WI38 (cell line): ENCODE measurements at regions not wholly inside any gene's neighbourhood (a gene's known extent, or its start where the extent isn't known, plus 50 kb on each side); places are given as distances from the start of the nearest gene placed in this dataset.

Experiments
- H3K4me3 ChIP-seq: 2 replicates; pipeline ENCODE4 v1.5.1; 2011; ENCODE audit warnings: low read depth, mild to moderate bottlenecking, control low read depth, low read length
- TF ChIP-seq, protein P1 (sequence below): IDR thresholded peaks from 2 replicates; pipeline ENCODE4 v1.5.1; 2012; ENCODE audit warnings: low read depth, mild to moderate bottlenecking, control low read depth, low read length

DNA sequence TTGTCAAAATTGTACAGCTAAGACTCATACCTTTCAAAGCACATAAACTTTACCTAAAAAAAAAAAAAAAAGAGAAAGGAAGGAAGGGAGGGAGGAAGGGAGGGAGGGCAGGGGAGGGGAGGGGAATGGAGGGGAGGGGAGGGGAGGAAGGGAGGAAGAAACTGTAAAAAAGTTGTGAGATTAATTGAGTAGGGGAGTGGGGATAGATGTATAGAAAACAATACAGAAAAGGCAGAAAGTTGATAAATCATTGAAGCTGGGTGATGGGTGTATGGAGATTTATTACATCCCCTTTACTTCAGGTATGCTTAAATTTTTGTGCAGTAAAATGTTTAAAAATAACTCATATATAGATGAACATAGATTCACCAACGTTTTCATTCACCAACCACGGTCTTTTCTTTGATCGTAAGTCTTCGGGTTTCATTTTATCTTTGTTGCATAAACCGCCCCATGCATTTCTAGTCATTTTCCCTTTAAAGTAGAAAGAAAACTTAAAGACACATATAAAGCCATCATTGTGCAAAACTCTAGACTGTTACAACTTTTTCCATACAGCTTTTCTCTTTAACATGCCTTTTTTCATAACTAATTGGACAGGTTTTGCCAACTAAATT is 191.2 kb upstream of the KRR1 start:
- no peak overlapping the region for H3K4me3 ChIP-seq
- TF ChIP-seq, protein P1, sequence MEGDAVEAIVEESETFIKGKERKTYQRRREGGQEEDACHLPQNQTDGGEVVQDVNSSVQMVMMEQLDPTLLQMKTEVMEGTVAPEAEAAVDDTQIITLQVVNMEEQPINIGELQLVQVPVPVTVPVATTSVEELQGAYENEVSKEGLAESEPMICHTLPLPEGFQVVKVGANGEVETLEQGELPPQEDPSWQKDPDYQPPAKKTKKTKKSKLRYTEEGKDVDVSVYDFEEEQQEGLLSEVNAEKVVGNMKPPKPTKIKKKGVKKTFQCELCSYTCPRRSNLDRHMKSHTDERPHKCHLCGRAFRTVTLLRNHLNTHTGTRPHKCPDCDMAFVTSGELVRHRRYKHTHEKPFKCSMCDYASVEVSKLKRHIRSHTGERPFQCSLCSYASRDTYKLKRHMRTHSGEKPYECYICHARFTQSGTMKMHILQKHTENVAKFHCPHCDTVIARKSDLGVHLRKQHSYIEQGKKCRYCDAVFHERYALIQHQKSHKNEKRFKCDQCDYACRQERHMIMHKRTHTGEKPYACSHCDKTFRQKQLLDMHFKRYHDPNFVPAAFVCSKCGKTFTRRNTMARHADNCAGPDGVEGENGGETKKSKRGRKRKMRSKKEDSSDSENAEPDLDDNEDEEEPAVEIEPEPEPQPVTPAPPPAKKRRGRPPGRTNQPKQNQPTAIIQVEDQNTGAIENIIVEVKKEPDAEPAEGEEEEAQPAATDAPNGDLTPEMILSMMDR, result no peak

DNA sequence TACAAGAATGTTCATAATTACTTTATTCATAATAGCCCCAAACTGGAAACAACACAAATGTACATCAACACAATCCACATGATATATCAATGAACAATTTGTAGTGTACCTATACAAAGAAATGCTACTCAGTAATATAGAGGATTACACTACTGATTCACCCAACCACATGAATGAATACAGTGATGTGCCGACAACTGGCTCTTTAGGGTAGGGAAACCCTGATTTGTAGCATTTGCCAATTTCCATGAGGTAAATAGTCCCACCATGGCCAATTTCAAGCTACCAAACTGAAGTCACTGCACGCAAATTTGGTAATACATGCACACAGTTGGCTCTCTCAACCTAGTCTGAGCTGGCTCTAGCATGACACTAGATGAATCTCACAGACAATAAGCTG is 190.4 kb upstream of the KRR1 start:
- TF ChIP-seq, protein P1, result no peak
- no peak overlapping the region for H3K4me3 ChIP-seq

DNA sequence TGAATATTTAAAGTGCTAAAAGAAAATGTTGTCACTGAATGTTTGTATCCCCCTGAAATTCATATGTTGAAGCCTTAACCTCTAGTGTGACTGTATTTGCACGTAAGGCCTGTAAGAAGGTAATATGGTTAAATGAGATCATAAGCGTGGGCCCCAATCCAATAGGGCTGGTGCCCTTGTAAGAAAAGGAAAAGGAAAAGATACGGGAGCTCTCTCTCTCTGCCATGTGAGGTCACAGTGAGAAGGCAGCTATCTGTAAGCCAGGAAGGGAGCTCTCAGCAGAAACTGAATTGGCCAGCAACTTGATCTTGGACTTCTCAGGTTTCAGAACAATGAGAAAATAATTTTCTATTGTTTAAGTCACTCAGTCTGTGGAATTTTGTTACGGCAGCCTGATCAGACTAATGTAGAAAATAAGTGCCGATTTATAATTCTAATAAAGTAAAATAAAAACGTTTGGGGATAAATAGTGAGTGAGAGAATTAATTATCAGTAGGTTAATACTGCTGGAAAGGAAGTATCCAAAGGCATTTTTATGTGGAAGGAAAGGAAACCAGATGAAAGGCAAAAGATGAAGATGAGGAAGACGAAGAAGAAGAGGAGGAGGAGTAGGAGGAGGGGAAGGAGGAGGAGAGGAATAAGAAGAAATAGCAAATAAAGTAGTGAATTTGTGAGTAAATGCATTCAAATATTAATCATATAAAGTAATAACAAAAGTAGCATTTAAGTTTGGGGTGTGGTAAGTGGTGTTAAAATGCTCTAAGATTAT is 188.5 kb upstream of the KRR1 start:
- no peak overlapping the region for H3K4me3 ChIP-seq
- TF ChIP-seq, protein P1, result no peak

DNA sequence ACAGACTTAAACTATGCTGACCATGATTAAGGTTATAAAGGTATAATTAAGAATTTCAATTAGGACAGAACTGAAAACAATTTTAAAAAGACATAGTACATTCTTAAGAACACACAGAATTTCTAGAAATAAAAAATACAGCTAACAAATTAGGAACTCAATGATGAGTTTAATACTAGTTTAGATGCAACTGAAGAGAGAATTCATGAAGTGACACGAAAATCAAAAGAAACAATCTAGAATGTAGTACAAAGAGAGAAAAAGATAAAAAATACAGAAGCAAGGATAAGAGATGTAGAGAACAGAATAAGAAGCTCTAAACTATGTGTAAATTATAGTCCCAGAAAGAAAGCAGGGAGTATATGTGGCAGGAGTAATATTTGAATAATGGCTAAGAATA is 187.8 kb upstream of the KRR1 start:
- TF ChIP-seq, protein P1, result no peak
- H3K4me3 ChIP-seq, result no peak overlapping the region

DNA sequence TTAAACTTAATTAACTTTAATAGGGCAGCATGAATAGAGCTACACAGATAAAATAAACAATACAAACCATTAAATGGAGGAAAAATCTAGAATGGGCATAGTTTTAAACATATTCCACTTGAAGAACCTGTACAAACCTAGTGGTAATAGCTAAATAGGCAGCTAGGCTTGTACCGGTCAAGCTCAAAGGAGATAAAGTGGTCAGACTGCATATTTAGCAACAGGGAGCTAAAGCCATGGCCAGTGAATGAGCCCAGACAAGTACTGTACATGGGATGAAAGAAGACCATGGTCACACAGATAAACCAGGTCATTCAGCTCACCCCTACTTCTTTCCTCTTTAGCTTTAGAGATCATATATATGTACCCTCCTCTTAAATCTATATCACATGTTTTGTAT is 186.6 kb upstream of the KRR1 start:
- TF ChIP-seq, protein P1, result no peak
- no peak overlapping the region for H3K4me3 ChIP-seq

DNA sequence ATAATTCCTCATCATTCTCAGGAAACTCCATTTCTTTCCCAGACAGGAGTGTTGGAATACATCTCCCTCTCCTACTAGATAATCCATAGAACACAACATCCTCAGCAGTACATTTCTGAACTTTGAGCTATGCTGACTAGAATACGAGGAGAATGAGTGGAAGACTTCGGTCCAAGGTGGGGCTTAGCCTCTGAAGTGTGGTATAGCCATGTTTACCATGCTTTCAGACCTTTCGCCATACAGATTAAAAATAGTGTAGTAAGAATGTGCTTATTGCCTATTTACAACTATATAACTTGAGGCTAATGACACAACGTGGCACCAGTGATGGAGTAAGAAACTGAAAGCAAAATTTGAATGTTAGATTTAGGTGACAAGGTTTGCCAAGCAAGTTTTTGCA is 184.5 kb upstream of the KRR1 start:
- TF ChIP-seq, protein P1, result no peak
- no peak overlapping the region for H3K4me3 ChIP-seq

DNA sequence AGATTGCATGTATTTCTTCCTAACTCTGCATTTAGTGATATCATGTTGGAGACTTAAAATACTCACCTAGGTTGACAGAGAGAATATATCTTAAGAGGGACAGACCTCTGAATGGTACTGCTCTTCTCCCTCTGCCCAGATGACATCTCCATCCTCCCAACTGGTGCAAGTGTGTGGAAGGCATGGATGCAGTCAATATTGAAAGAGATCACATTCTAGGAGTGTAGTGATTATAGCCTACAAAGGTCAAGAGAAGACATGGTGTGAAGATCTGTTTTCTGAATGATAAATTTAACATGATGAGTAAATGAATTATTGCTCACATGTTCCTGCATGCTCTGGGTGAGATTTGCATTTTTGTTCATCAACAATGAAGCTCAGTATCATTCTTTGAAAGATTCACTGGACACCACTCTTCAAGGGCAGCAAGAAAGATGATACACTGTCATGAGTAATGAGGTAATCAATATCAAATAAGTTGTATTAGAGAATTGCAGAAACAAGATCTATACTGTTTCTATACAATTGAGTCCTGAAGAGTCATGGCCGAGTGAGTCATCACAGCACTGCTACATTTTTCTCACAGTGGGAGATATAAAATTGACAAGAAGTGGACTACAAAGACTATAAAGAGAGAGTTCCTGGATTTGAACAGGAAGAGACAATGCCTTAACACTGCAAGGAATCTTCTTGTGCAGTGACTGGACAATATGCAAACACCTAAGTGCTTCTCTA is 183.3 kb upstream of the KRR1 start:
- TF ChIP-seq, protein P1, result no peak
- H3K4me3 ChIP-seq, result no peak overlapping the region
